ENCODE measurements at regions not wholly inside any gene's neighbourhood (a gene's known extent, or its start where the extent isn't known, plus 50 kb on each side); places are given as distances from the start of the nearest gene placed in this dataset.

- ATAC-seq (no peak), DNase-seq (ENCODE audit: low read depth, low spot score) (no peak)
- H3K4me1 ChIP-seq (ENCODE audit: control insufficient read depth, insufficient read depth, low read length), result no peaks in the 10 kb centered on the region
- H3K27ac ChIP-seq (ENCODE audit: low read length), result no peak overlapping the region
- CTCF ChIA-PET, result no interaction called here
- no peak for TF ChIP-seq POLR2AphosphoS5 (IDR thresholded peaks at IDR 0.05; ENCODE audit: low read depth, low read length)
- H3K36me3 ChIP-seq (ENCODE audit: control insufficient read depth, insufficient read depth, low read length), result no peaks in the 10 kb centered on the region
- no peaks in the 10 kb centered on the region for H3K27me3 ChIP-seq (ENCODE audit: control insufficient read depth, insufficient read depth, low read length)
- in situ Hi-C loops (cut with HindIII; ENCODE audit: low pct_unique_long_range_greater_than_20kb, low sequenced_read_pairs) (no loop called here), intact Hi-C loops (cut with micrococcal nuclease; ENCODE audit: unreplicated experiment) (no loop called here)
- H3K4me3 ChIP-seq (ENCODE audit: low read depth in 2 of 2, low read length in 2 of 2), result no peak overlapping the region
- POLR2A ChIA-PET, result no interaction called here
- BruUV-seq (replicated peaks), result no TSS peak
- no peaks in the 10 kb centered on the region for H3K9me3 ChIP-seq (ENCODE audit: control insufficient read depth, insufficient read depth, low read depth, low read length)
Observed at GRCh38 chr16:80468029-80468428, 72.8 kb upstream of the DYNLRB2 start.

- Histone ChIP-seq H3K9me3 (ENCODE audit: control insufficient read depth, insufficient read depth, low read depth, low read length) (no peaks in the 10 kb centered on the region), H3K27me3 (ENCODE audit: control insufficient read depth, insufficient read depth, low read length) (no peaks in the 10 kb centered on the region), H3K4me3 (ENCODE audit: low read depth in 2 of 2, low read length in 2 of 2) (no peak overlapping the region), H3K27ac (ENCODE audit: low read length) (no peak overlapping the region), H3K36me3 (ENCODE audit: control insufficient read depth, insufficient read depth, low read length) (no peaks in the 10 kb centered on the region), H3K4me1 (ENCODE audit: control insufficient read depth, insufficient read depth, low read length) (no peaks in the 10 kb centered on the region)
- intact Hi-C loops (cut with micrococcal nuclease; ENCODE audit: unreplicated experiment) (no loop called here), in situ Hi-C loops (cut with HindIII; ENCODE audit: low pct_unique_long_range_greater_than_20kb, low sequenced_read_pairs) (no loop called here)
- DNase-seq (ENCODE audit: low read depth, low spot score), result no peak
- no TSS peak for BruUV-seq (replicated peaks)
- CTCF ChIA-PET, result interaction anchor here (0.6 kb wide), 1 partner anchor 1509 kb away, joined by 3 read pairs; no protein-coding TSS in a partner anchor
- POLR2A ChIA-PET, result no interaction called here
- ATAC-seq, result peak; percentile 68; the same call in 1 of the 2 replicates
- TF ChIP-seq POLR2AphosphoS5 (IDR thresholded peaks at IDR 0.05; ENCODE audit: low read depth, low read length), result no peak
- no peak for TF ChIP-seq REST (IDR thresholded peaks at IDR 0.05; ENCODE audit: insufficient read depth in 1 of 2, low read depth in 2 of 2, low read length in 1 of 2)
- TF ChIP-seq CTCF (IDR thresholded peaks at IDR 0.05), result peak; percentile 73
- TF ChIP-seq SIN3A (IDR thresholded peaks at IDR 0.05; ENCODE audit: borderline replicate concordance, insufficient read depth, low read depth, low read length), result no peak
- no peak for TF ChIP-seq TCF7L2 (IDR thresholded peaks at IDR 0.05; ENCODE audit: low read depth, low read length)
Observed at GRCh38 chr16:80466024-80466987, 74.5 kb upstream of the DYNLRB2 start.
